ENCODE measurements at regions not wholly inside any gene's neighbourhood (a gene's known extent, or its start where the extent isn't known, plus 50 kb on each side); places are given as distances from the start of the nearest gene placed in this dataset.

GRCh38 chr5:145433077-145433476 lies 402.1 kb downstream of the PRELID2 start:
- no peak overlapping the region for H3K4me3 ChIP-seq (ENCODE audit: control insufficient read depth in 2 of 3, extremely low read depth in 1 of 3, insufficient read depth in 2 of 3, low read depth in 1 of 3, low read length in 3 of 3)
- DNase-seq (ENCODE audit: low read depth, low spot score) (no peak), FAIRE-seq (no peak)
- peaks cover 2% of the 10 kb centered on the region for H3K4me1 ChIP-seq (ENCODE audit: control insufficient read depth, extremely low read depth, insufficient read depth, low read length)
- H3K79me2 ChIP-seq (ENCODE audit: control insufficient read depth, insufficient read depth, low read length) = no peaks in the 10 kb centered on the region
- H3K9ac ChIP-seq (ENCODE audit: control insufficient read depth, extremely low read depth, insufficient read depth, low read length) = no peak overlapping the region
- no peaks in the 10 kb centered on the region for H3K9me1 ChIP-seq (ENCODE audit: control insufficient read depth, extremely low read depth, insufficient read depth, low read length)
- TF ChIP-seq EZH2 (IDR thresholded peaks at IDR 0.05; ENCODE audit: low read length) (no peak), CTCF (optimal IDR thresholded peaks at IDR 0.05 in 1 of 3, IDR thresholded peaks at IDR 0.05 in 1 of 3, conservative IDR thresholded peaks at IDR 0.05 in 1 of 3; ENCODE audit: extremely low read depth in 1 of 3, insufficient read depth in 2 of 3, low read length in 3 of 3) (no peak)
- H3K36me3 ChIP-seq (ENCODE audit: control insufficient read depth in 2 of 2, extremely low read depth in 1 of 2, insufficient read depth in 2 of 2, low read length in 2 of 2) = no peaks in the 10 kb centered on the region
- no peak overlapping the region for H2AFZ ChIP-seq (ENCODE audit: control insufficient read depth, low read length)
- H4K20me1 ChIP-seq (ENCODE audit: control insufficient read depth, extremely low read depth, insufficient read depth, low read length) = no peaks in the 10 kb centered on the region
- H3K9me3 ChIP-seq (ENCODE audit: control insufficient read depth, low read depth, low read length) = no peaks in the 10 kb centered on the region
- dilution Hi-C loops (cut with MboI; ENCODE audit: extremely low pct_ligation_motif_present, low sequenced_read_pairs) = no loop called here
- no peaks in the 10 kb centered on the region for H3K27me3 ChIP-seq (ENCODE audit: control insufficient read depth, extremely low read depth, insufficient read depth, low read length)
- no peak overlapping the region for H3K4me2 ChIP-seq (ENCODE audit: control insufficient read depth, extremely low read depth, insufficient read depth, low read depth, low read length)
- H3K27ac ChIP-seq (ENCODE audit: control insufficient read depth, insufficient read depth, low read length) = no peak overlapping the region

- no peaks in the 10 kb centered on the region for H3K27me3 ChIP-seq (ENCODE audit: control insufficient read depth, extremely low read depth, insufficient read depth, low read length)
- TF ChIP-seq EZH2 (IDR thresholded peaks at IDR 0.05; ENCODE audit: low read length) (no peak), CTCF (optimal IDR thresholded peaks at IDR 0.05 in 1 of 3, IDR thresholded peaks at IDR 0.05 in 1 of 3, conservative IDR thresholded peaks at IDR 0.05 in 1 of 3; ENCODE audit: extremely low read depth in 1 of 3, insufficient read depth in 2 of 3, low read length in 3 of 3) (no peak)
- no peaks in the 10 kb centered on the region for H3K4me1 ChIP-seq (ENCODE audit: control insufficient read depth, extremely low read depth, insufficient read depth, low read length)
- dilution Hi-C loops (cut with MboI; ENCODE audit: extremely low pct_ligation_motif_present, low sequenced_read_pairs) = no loop called here
- no peak for FAIRE-seq
- no peaks in the 10 kb centered on the region for H3K9me1 ChIP-seq (ENCODE audit: control insufficient read depth, extremely low read depth, insufficient read depth, low read length)
- H3K36me3 ChIP-seq (ENCODE audit: control insufficient read depth in 2 of 2, extremely low read depth in 1 of 2, insufficient read depth in 2 of 2, low read length in 2 of 2) = no peaks in the 10 kb centered on the region
- H3K9me3 ChIP-seq (ENCODE audit: control insufficient read depth, low read depth, low read length) = no peaks in the 10 kb centered on the region
- H2AFZ ChIP-seq (ENCODE audit: control insufficient read depth, low read length) = no peak overlapping the region
- no peaks in the 10 kb centered on the region for H4K20me1 ChIP-seq (ENCODE audit: control insufficient read depth, extremely low read depth, insufficient read depth, low read length)
- H3K9ac ChIP-seq (ENCODE audit: control insufficient read depth, extremely low read depth, insufficient read depth, low read length) = no peak overlapping the region
- no peak overlapping the region for H3K4me3 ChIP-seq (ENCODE audit: control insufficient read depth in 2 of 3, extremely low read depth in 1 of 3, insufficient read depth in 2 of 3, low read depth in 1 of 3, low read length in 3 of 3)
- DNase-seq (ENCODE audit: low read depth, low spot score) = no peak
- no peaks in the 10 kb centered on the region for H3K79me2 ChIP-seq (ENCODE audit: control insufficient read depth, insufficient read depth, low read length)
- H3K4me2 ChIP-seq (ENCODE audit: control insufficient read depth, extremely low read depth, insufficient read depth, low read depth, low read length) = no peak overlapping the region
- no peak overlapping the region for H3K27ac ChIP-seq (ENCODE audit: control insufficient read depth, insufficient read depth, low read length)
Measured at GRCh38 chr5:145429170-145429569, 406.0 kb downstream of the PRELID2 start.

Measured in keratinocyte (primary cell).